ENCODE measurements at regions not wholly inside any gene's neighbourhood (a gene's known extent, or its start where the extent isn't known, plus 50 kb on each side); places are given as distances from the start of the nearest gene placed in this dataset.

DNA sequence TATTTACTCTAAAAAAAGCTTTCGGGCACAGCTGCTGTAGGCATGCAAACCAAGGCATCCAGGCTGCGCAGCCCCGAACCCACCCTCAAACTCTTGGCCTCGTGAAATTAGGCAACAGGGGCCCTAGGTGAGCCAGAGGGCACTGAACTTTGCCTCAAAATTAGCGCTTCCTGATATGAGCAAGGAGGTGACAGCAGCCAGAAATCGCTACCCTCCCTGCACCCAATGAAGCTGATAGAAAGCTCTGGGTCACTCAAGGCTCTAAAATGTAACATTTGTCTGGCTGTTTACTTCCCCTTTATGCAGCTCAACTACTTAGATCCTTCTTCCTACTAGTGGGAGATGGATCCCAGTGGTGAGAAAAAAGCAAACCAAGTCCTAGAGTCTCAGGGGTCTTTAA is 61.8 kb downstream of the PITPNM2 start (continued):
- TF ChIP-seq ZNF274 (IDR thresholded peaks at IDR 0.05; ENCODE audit: low read depth, low read length): no peak

GRCh38 chr12:123085730-123086487 is 65.0 kb downstream of the PITPNM2 start:
- H3K4me3 ChIP-seq (replicated peaks in 1 of 2; ENCODE audit: low read depth in 1 of 2, low read length in 2 of 2): peak overlapping the region in 1 of 2 experiments; percentile 4; a peak in 1 of 4 replicates
- POLR2A ChIA-PET: no interaction called here
- H3K4me2 ChIP-seq (ENCODE audit: low read length): peak overlapping the region; percentile 57
- H3K9me2 ChIP-seq (ENCODE audit: insufficient read depth): no peaks in the 10 kb centered on the region
- no TSS peak for BruUV-seq (replicated peaks)
- no peaks in the 10 kb centered on the region for H3K27me3 ChIP-seq (ENCODE audit: insufficient read depth, low read length)
- no peak overlapping the region for H2AFZ ChIP-seq (ENCODE audit: low read depth, low read length, poor library complexity, severe bottlenecking)
- H3K27ac ChIP-seq (ENCODE audit: low read depth, low read length): no peak overlapping the region
- ATAC-seq (peak; percentile 83), DNase-seq (ENCODE audit: low read depth, low spot score) (peak; percentile 83)
- H3K79me2 ChIP-seq (ENCODE audit: insufficient read depth, low read length): no peaks in the 10 kb centered on the region
- TF ChIP-seq SP1 (IDR thresholded peaks at IDR 0.05; ENCODE audit: low read depth): peak; percentile 83
- no peak for TF ChIP-seq EZH2phosphoT487 (IDR thresholded peaks at IDR 0.05; ENCODE audit: borderline replicate concordance)
- TF ChIP-seq, protein P1, sequence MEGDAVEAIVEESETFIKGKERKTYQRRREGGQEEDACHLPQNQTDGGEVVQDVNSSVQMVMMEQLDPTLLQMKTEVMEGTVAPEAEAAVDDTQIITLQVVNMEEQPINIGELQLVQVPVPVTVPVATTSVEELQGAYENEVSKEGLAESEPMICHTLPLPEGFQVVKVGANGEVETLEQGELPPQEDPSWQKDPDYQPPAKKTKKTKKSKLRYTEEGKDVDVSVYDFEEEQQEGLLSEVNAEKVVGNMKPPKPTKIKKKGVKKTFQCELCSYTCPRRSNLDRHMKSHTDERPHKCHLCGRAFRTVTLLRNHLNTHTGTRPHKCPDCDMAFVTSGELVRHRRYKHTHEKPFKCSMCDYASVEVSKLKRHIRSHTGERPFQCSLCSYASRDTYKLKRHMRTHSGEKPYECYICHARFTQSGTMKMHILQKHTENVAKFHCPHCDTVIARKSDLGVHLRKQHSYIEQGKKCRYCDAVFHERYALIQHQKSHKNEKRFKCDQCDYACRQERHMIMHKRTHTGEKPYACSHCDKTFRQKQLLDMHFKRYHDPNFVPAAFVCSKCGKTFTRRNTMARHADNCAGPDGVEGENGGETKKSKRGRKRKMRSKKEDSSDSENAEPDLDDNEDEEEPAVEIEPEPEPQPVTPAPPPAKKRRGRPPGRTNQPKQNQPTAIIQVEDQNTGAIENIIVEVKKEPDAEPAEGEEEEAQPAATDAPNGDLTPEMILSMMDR (IDR thresholded peaks at IDR 0.05 in 2 of 3, conservative IDR thresholded peaks at IDR 0.05 in 1 of 3; ENCODE audit: borderline replicate concordance in 1 of 3, insufficient read depth in 1 of 3, low read depth in 2 of 3, low read length in 2 of 3): peak in 1 of 3 experiments; percentile 15; a peak in 1 of 6 replicates
- peak; percentile 84 for TF ChIP-seq JUND (IDR thresholded peaks at IDR 0.05)
- peak; percentile 87 for TF ChIP-seq CBX3 (IDR thresholded peaks at IDR 0.05; ENCODE audit: low read depth)
- TF ChIP-seq RAD21 (IDR thresholded peaks at IDR 0.05; ENCODE audit: low read depth): peak; percentile 36; the same call in 1 of the 2 replicates
- TF ChIP-seq REST (IDR thresholded peaks at IDR 0.05; ENCODE audit: low read depth): no peak
- TF ChIP-seq FOSL1 (IDR thresholded peaks at IDR 0.05; ENCODE audit: low read depth): peak; percentile 78
- peak; percentile 30 for TF ChIP-seq TCF7L2 (IDR thresholded peaks at IDR 0.05; ENCODE audit: borderline replicate concordance, extremely low read depth, insufficient read depth, insufficient read length)
- no peak for TF ChIP-seq EGR1 (IDR thresholded peaks at IDR 0.05; ENCODE audit: low read depth)
- peak; percentile 61; the same call in 1 of the 2 replicates for TF ChIP-seq POLR2AphosphoS5 (IDR thresholded peaks at IDR 0.05; ENCODE audit: low read depth, low read length)
- TF ChIP-seq ZNF274 (IDR thresholded peaks at IDR 0.05; ENCODE audit: low read depth, low read length): no peak
- TF ChIP-seq MAX (IDR thresholded peaks at IDR 0.05): peak; percentile 38; the same call in 1 of the 2 replicates
- intact Hi-C loops (cut with micrococcal nuclease): no loop called here
- RAD21 ChIA-PET (ENCODE audit: low non-redundant PET in 1 of 2, low total read pairs in 2 of 2, uncharacterized antibody in 2 of 2, unreplicated experiment in 2 of 2): no interaction called here
- no peaks in the 10 kb centered on the region for H3K36me3 ChIP-seq (ENCODE audit: control insufficient read depth in 1 of 2, insufficient read depth in 2 of 2, low read length in 2 of 2)
- no peaks in the 10 kb centered on the region; a peak in 1 of 4 replicates for H3K9me3 ChIP-seq (ENCODE audit: control insufficient read depth in 1 of 2, insufficient read depth in 1 of 2, low read depth in 1 of 2, low read length in 2 of 2)
- CTCF ChIA-PET: no interaction called here
- peaks cover 32 to 75% of the 10 kb centered on the region in 2 experiments for H3K4me1 ChIP-seq (ENCODE audit: control insufficient read depth in 1 of 2, insufficient read depth in 2 of 2, low read length in 2 of 2)
- H4K20me1 ChIP-seq (ENCODE audit: insufficient read depth): no peaks in the 10 kb centered on the region
- H3K9ac ChIP-seq (ENCODE audit: low read length): peak overlapping the region; percentile 8; the same call in 1 of the 2 replicates

Measured in HCT116 (cell line).